ENCODE measurements at regions not wholly inside any gene's neighbourhood (a gene's known extent, or its start where the extent isn't known, plus 50 kb on each side); places are given as distances from the start of the nearest gene placed in this dataset.

DNA sequence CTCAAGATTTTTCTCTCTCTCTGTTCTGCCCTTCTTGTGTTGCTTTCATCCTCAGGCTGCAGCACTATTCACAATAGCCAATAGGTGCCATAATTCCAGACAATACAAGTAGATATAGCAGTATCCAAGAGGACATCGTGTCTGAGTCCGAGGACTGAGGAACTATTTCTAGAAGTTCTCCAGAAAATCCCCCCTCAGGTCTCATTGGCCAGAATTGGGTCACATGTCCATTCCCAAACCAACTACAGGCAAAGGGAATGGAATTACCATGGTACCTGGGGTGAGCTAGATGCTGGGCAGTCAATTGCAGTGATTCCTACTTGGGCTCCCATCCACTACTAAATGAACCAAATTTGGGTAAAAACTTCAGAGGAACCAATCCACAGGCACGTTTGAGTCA lies 301.9 kb upstream of the RASGEF1B start:
- H3K27me3 ChIP-seq (replicated peaks in 1 of 4; ENCODE audit: control insufficient read depth in 3 of 4, extremely low read depth in 1 of 4, insufficient read depth in 3 of 4, low read length in 3 of 4), result no peaks in the 10 kb centered on the region
- no peaks in the 10 kb centered on the region for H3K79me2 ChIP-seq (ENCODE audit: control insufficient read depth in 1 of 2, insufficient read depth in 2 of 2, low read length in 2 of 2)
- H4K91ac ChIP-seq (replicated peaks; ENCODE audit: insufficient read length, low read length), result no peak overlapping the region
- no peak for DNase-seq (ENCODE audit: low read depth in 1 of 2, low spot score in 2 of 2)
- H3K4ac ChIP-seq (replicated peaks; ENCODE audit: insufficient read length, low read depth, low read length), result no peak overlapping the region
- no peaks in the 10 kb centered on the region for H3K4me1 ChIP-seq (replicated peaks in 1 of 4; ENCODE audit: control insufficient read depth in 3 of 4, insufficient read depth in 4 of 4, low read length in 3 of 4)
- CTCF ChIA-PET (ENCODE audit: partially characterized antibody), result no interaction called here
- no peak overlapping the region for H2AFZ ChIP-seq (ENCODE audit: low read length)
- no peak overlapping the region for H3K9ac ChIP-seq (replicated peaks in 1 of 4; ENCODE audit: extremely low read depth in 1 of 4, low read depth in 3 of 4, low read length in 3 of 4)
- POLR2A ChIA-PET (ENCODE audit: partially characterized antibody), result no interaction called here
- no peak overlapping the region for H4K8ac ChIP-seq (ENCODE audit: extremely low read depth, insufficient read depth, low read length)
- no peak overlapping the region for H3K27ac ChIP-seq (ENCODE audit: low read depth, low read length)
- H3K9me3 ChIP-seq (ENCODE audit: insufficient read depth in 2 of 2, low read depth in 1 of 2, low read length in 1 of 2), result no peaks in the 10 kb centered on the region
- H2BK12ac ChIP-seq (ENCODE audit: low read depth, low read length), result no peak overlapping the region
- no peak overlapping the region for H3K23ac ChIP-seq (ENCODE audit: insufficient read length)
- no peak overlapping the region for H2BK20ac ChIP-seq (ENCODE audit: low read length)
- H3K79me1 ChIP-seq (ENCODE audit: low read depth, low read length), result no peaks in the 10 kb centered on the region
- FAIRE-seq, result no peak
- WGBS, 2 experiments (ENCODE audit: extremely low coverage in 1 of 2, insufficient coverage in 1 of 2, insufficient read length in 1 of 2, insufficient replicate concordance in 2 of 2, low coverage in 1 of 2, low lambda C conversion rate in 2 of 2, missing lambda C conversion rate in 1 of 2), result 83% methylated on average over 3 of the region's 3 CpGs; no CpG with 5 or more reads in 1 of the 2 experiments
- no peak overlapping the region for H2BK15ac ChIP-seq (ENCODE audit: low read length)
- H3K56ac ChIP-seq (replicated peaks; ENCODE audit: insufficient read length, low read depth, low read length), result no peak overlapping the region
- H4K20me1 ChIP-seq (replicated peaks in 1 of 2; ENCODE audit: control insufficient read depth in 1 of 2, insufficient read depth in 2 of 2, low read length in 2 of 2), result no peaks in the 10 kb centered on the region
- H4K5ac ChIP-seq (ENCODE audit: insufficient read length, low read depth, low read length), result no peak overlapping the region
- H2AK5ac ChIP-seq (ENCODE audit: low read depth, low read length), result no peak overlapping the region
- H3K4me2 ChIP-seq (ENCODE audit: insufficient read depth in 1 of 2, low read depth in 2 of 2, low read length in 2 of 2), result no peak overlapping the region
- no peaks in the 10 kb centered on the region for H3K36me3 ChIP-seq (ENCODE audit: control insufficient read depth in 2 of 4, insufficient read depth in 4 of 4, low read length in 3 of 4)
- no peak overlapping the region for H2BK120ac ChIP-seq (replicated peaks; ENCODE audit: low read depth, low read length)
- no peaks in the 10 kb centered on the region for H3K23me2 ChIP-seq (ENCODE audit: low read depth, low read length)
- no peak overlapping the region for H3K4me3 ChIP-seq (ENCODE audit: extremely low read depth in 1 of 4, insufficient read depth in 2 of 4, low read depth in 3 of 4, low read length in 4 of 4)
- no peak overlapping the region for H3K14ac ChIP-seq (ENCODE audit: insufficient read length)
- no peak overlapping the region for H3K18ac ChIP-seq (ENCODE audit: extremely low read depth, low read length)
- no peak overlapping the region for H2BK5ac ChIP-seq (ENCODE audit: low read depth, low read length)
- TF ChIP-seq SP1 (IDR thresholded peaks at IDR 0.05; ENCODE audit: low read depth, low read length), result no peak
- TF ChIP-seq, protein P1, sequence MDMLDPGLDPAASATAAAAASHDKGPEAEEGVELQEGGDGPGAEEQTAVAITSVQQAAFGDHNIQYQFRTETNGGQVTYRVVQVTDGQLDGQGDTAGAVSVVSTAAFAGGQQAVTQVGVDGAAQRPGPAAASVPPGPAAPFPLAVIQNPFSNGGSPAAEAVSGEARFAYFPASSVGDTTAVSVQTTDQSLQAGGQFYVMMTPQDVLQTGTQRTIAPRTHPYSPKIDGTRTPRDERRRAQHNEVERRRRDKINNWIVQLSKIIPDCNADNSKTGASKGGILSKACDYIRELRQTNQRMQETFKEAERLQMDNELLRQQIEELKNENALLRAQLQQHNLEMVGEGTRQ (IDR thresholded peaks at IDR 0.05; ENCODE audit: low read length), result no peak
- no peak for TF ChIP-seq TBP (IDR thresholded peaks at IDR 0.05; ENCODE audit: low read depth, low read length)
- no peak for TF ChIP-seq TEAD4 (IDR thresholded peaks at IDR 0.05; ENCODE audit: low read depth, low read length)
- TF ChIP-seq SIRT6 (IDR thresholded peaks at IDR 0.05; ENCODE audit: low read length), result no peak
- no peak for TF ChIP-seq SP4 (IDR thresholded peaks at IDR 0.05; ENCODE audit: low read length)
- no peak for TF ChIP-seq NRF1 (IDR thresholded peaks at IDR 0.05; ENCODE audit: low read depth, low read length)
- no peak for TF ChIP-seq EP300 (IDR thresholded peaks at IDR 0.05; ENCODE audit: borderline replicate concordance in 1 of 2, low read depth in 2 of 2, low read length in 2 of 2)
- TF ChIP-seq CHD2 (IDR thresholded peaks at IDR 0.05; ENCODE audit: low read length), result no peak
- TF ChIP-seq CHD1 (IDR thresholded peaks at IDR 0.05; ENCODE audit: low read depth, low read length), result no peak
- TF ChIP-seq BRCA1 (IDR thresholded peaks at IDR 0.05; ENCODE audit: low read depth, low read length), result no peak
- no peak for TF ChIP-seq PHF8 (conservative IDR thresholded peaks at IDR 0.05; ENCODE audit: low read depth, low read length)
- TF ChIP-seq RXRA (IDR thresholded peaks at IDR 0.05; ENCODE audit: insufficient read depth, low read depth, low read length), result no peak
- no peak for TF ChIP-seq BCL11A (IDR thresholded peaks at IDR 0.05; ENCODE audit: low read depth in 2 of 2, low read length in 2 of 2)
- no peak for TF ChIP-seq GTF2F1 (IDR thresholded peaks at IDR 0.05; ENCODE audit: borderline replicate concordance, low read depth, low read length)
- TF ChIP-seq EGR1 (IDR thresholded peaks at IDR 0.05; ENCODE audit: borderline replicate concordance, low read depth, low read length), result no peak
- no peak for TF ChIP-seq POLR2A (IDR thresholded peaks at IDR 0.05; ENCODE audit: control extremely low read depth in 1 of 2, low read depth in 2 of 2, low read length in 2 of 2)

All from H1 (cell line).